Kidney tubule cell (primary cell): ENCODE measurements at regions not wholly inside any gene's neighbourhood (a gene's known extent, or its start where the extent isn't known, plus 50 kb on each side); places are given as distances from the start of the nearest gene placed in this dataset.
A peak's percentile ranks its signal among the peaks of the same experiment; 100 is the strongest.
"Not testable (repeated sequence)": the region's sequence is repeated elsewhere in the genome, so short reads cannot be mapped to it uniquely, and the experiment has no call there.

Source experiments
- DNase-seq: peaks from one replicate; pipeline ENCODE4 v3.0.0-alpha.2; 2018; ENCODE audit warnings: low spot score

DNA sequence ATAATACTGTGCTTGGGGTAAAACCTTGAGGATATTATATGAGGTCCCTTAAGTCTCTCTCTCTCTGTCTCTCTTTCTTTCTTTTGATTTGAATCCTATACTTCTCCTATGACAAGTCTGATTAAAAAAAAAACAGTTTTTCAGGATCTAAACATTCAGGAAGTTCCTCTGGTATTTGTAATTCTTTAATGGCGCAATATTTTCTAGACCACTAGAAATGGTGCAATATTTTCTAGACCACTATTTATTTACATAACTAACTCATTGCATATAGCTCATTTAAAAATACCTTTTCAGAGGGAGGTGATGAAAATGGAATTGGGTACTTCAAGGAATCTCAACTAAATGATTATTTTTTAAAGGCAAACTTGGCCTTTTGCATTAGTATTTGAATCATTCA is 1235.3 kb downstream of the GATA3 start:
- DNase-seq, result no peak

DNA sequence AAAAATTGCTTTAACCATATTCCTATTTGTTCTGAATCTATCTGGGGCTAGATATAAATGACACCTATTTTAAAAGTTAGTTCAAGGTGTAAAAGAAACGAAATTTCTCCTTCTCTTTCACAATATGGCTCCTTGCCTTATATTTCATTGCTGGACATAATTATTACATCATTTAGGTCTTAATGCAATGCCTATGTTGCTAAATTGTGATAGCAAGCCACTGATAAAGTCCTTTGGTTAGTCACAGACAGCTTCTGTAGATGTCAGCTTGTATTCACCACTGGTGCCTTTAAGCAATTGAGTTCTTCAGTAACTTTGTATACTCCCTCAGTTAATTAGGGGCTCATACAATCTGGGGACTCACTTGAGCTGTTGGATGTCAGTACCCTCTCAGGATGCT is 1236.6 kb downstream of the GATA3 start:
- no peak for DNase-seq

DNA sequence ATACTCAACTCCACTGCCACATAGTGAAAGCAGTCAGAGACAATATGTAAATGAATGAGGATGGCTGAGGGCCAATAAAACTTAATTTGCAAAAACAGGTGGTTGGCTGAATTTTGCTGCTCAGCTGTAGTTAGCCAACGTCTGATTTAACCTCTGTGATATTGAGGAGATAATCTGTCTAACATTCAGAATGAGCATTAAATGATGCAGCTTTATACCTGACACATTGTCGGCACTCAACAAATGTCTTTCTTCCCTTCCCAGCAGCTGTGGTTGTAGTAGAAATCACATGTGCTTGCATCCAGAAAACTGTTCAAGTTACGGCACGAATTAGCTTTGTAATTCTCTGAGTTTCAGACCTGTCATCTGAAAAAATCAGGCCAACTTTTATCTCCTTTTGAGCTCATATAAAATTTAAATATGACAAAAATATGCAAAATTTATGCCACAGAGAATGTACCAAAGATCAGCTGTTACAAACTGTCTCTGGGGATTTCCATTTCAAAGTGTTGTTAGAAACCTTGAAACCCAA is 1239.7 kb downstream of the GATA3 start:
- DNase-seq, result no peak

DNA sequence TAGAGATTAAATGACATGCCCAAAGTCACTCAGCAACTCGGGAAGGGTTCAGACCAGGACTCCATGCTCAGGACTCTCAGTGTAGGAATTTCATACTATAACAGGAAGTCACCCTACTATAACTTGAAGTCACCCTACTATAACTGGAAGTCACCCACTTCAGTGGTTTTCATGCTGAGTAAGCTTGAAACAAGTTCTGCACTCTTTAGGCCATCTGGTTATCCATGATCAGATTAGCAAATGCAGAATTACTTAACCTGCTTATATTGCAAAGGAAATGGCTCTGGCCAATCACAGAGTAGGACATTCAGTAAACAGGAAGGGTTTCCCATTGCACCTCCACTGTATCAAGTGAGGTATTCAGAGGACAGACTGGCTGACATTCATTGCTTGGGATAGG is 1240.4 kb downstream of the GATA3 start:
- no peak for DNase-seq

DNA sequence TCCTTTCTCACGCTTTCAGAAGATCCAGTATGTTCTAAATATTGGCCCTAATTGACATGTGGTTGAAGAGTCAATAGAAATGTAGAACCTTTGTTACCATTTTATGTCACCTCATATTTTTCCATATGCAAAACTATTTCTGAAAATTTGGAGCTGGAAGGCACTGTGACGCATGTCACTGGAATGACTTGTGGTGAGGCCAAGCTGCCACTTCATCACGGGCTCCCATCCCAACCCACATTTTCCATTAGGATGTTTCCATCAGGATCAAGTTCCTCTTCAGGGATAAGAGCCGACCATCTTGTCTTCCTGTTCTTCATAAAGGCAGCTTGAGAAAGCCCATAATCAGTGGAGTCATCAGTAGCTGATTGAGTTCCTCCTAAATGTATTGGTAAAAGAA is 1241.7 kb downstream of the GATA3 start:
- no peak for DNase-seq

DNA sequence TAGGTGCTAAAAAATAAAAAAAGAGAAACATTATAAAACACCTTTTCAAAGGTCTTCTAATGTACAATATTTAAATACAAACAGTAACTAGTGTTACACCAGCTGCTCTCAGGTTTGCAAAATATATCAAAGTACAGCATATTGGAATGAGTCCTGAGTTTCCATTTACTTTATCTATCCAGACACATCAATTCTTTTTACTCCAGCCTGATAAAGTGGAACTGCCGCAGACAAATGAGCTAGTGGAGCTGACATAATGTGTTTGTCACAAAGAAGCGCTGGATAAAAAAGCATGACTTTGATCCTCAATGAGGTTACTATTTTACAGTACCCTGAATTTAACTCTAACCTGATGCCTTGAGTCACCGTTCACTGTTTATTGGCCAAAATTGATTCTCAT is 1243.1 kb downstream of the GATA3 start:
- no peak for DNase-seq

DNA sequence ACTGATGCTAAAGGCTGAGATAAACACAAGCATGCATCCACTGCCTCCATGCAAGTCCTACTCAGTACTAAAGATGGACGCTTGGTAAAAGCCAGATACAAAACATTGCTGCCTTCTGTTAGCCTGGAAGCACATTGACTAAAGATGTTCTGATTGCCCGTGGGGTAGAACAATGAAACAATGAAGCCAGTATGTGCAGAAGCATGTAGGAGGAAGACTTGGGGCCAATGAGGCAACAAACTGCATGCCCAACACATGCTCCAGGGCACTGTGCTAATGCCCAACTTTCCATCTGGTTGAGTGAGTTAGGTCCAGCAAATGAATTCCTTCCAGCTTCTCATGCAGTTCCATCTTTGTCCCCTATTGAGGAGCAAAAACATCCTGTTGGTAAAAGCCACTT is 1245.5 kb downstream of the GATA3 start:
- DNase-seq, result no peak

DNA sequence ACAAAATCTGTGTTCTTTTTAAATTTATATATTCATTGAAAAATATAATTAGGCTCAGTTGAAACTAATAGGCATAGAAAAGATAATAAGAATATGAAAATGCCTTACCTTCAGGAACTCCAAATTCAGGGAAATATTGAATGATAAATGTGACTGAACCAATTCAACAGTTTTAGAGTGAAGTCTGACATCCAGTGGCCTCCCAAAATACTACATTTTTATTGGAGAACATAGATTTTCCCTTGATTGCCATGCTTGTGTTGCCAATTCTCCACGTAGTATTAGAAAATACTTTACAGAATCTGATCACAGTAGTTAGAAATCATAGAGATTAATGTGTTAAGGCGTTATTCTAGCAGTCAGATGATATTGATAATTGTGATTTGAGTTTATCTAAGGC is 1246.7 kb downstream of the GATA3 start:
- DNase-seq, result peak; percentile 4

DNA sequence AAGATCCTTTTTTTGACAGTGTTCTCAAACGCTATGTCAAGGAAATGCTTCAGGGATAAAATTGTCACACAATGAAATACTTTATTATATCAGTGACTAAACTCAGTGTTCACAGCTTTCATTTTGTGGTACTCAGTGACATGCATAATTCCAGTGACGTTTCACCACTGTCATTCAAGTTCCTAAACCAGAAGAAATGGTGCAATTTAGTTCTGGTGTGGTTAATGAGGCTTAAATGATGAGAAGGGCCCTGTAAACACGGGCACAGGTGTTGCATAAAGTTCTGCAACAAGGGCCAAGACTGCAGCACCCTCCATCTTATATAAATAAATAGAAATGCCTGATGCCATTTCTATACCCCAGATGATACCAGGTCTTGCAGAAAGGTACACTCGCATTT is 1247.1 kb downstream of the GATA3 start:
- DNase-seq, result no peak

DNA sequence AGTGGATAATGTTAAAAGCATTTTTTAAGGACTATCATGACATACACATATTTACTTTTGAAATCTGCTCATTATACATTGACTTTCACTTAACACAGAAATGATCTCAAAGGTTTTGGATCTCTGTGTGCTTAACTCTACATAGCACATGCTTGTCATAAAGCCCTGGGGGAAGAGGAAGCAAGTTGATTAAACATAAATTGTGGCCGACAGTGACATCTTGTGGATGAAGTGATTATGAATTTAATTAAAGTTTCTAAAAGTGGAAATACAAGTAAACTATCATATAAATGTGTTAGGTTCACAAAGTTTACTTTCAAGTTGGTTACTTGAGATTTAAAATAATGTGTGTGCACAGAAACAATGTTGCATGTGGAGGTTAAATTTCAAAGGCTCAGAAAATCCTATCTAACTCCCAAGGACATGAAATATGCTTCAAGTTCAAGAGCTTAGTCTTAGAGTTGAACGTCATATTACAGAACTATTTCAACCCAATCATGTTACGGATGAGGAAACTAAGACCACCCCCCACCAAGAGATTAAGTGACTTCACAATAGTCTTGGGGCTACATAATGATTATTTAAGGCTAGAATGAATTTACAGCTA is 1247.8 kb downstream of the GATA3 start:
- peak; percentile 65 for DNase-seq

DNA sequence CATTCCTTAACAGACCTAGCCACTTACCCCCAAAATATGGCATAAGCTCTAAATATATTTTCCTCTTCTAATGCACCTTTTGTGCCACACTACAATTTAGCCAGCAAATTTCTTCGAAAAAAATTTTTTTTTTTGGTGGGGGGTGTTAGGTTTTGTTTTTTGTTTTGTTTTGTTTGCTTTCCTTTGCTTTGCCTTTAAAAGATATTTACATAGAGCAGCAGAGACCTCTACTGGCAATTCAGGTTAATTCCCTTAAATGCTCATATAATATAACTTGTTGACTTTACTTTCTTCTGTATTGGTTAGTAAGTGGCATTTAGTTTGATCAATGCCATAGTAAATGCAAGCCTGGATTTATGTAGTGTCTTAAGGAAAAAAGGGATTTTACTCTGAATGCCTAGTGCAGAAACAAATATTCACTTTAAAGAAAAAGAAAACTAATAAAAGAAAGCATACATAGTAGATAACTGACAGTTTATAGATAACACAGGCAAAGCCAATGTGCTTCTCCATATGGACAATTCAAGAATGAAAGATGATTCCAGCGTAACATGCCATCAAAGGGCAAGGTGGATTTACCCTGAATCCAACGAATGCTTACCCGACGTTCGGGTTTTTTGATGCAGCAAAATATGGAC is 1250.6 kb downstream of the GATA3 start:
- DNase-seq, result peak; percentile 33

DNA sequence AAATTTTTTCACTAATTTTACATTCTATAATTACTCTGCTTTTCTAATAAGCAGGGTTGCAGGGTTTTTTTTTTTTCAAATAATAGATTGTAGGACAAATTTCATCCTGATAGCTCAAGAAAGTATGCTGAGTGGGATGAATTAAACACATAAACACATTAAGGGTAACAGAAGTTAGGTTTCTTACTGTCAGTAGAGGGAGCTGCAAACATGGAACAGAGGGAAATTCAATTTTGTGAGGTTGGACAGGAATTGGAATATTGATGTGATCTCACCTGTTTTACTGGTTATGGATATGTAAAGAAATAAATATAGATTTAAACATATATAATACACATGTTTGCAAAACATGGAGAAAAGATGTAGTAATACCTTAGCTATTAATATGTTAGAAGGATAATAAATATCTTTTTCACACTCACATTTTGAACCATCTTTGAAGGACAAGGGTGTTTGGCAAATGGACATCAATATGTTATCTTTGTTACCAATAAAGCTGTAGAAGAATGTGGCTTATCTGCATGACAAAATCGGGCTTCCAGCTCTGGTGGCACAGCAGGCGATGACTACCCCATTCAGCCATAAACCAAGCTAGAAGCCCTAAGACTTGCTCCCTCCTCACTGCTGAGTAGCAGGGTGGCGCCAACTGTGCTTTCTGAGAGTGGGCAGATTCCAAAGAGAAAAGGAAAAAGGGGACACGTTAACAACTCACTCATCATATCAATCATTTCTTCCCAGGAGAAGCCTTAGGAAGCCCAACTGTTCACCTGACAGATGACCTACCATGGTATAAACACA is 1257.4 kb downstream of the GATA3 start:
- DNase-seq, result no peak

DNA sequence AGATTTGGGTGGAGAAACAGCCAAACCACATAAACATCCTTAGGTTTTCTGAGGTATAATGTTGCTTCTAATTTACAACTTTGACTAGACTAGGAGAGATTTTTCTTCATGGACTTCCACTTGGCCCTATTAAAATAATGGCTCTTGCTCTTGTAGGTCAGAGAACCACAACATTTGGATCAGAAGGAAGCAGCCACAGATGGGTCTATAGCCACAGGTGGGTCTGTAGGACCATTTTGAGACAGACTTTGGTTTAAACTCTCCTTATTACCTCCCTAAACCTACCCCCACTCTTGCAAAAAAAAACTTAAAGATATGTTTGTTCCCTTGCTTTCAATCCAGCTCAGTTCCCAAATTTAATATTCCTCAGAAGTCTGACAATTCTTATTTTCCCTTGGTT is 1260.8 kb downstream of the GATA3 start:
- DNase-seq, result no peak

DNA sequence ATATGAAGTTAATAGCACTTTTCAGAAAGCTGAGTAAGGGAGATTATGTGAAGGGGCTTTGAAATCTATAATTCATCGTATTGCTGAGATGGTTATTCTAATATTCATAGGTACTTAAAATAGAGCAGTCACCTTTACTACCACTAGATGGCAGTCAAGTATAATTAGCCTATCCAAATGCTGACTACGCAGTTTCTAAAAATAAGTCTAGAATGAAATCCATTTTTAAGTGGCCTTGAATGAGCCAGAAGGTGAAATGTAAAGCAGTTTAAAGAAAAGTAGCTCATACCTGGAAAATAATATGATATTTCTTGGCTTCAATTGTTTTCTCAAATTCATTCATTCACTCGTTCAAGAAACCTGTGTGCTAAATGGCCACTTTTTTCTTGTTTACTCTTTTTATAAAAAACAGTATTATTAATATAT is 1277.1 kb downstream of the GATA3 start:
- peak; percentile 65 for DNase-seq

DNA sequence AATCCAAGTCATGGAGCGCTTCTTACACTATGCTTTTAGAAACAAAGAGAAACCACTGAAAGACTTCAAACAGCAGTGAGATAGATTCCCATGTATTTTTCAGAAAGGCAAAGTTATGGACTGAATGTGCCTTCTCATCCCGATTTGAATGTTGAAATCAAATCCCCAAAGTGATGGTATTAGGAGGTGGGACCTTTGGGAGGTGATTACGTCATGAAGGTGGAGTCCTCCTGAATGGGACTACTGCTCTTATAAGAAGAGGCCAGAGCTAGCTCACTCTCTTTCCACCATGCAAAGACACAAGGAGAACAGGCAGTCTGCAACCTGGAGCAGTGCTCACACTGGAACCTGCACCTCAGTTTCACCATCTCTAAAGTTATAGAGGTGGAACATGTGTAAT is 1279.8 kb downstream of the GATA3 start:
- no peak for DNase-seq

DNA sequence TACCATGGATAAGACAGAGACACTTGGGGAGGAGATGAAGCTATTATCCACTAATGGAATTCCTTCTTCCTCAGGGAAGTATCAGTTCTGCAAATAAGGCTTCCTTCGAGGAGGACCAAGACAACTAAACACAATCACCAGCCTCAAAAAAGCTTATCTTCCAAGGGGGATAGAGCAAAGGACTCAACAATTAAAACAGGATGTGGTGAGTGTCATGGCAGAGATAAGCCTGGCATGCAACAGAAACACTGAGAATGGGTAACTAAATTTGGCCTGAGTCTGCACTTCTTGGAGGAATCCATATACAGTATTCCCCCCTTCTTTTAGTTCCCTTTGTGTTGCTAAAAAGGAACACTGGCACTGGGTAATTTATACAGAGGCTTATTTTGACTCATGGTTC is 1285.2 kb downstream of the GATA3 start:
- no peak for DNase-seq

DNA sequence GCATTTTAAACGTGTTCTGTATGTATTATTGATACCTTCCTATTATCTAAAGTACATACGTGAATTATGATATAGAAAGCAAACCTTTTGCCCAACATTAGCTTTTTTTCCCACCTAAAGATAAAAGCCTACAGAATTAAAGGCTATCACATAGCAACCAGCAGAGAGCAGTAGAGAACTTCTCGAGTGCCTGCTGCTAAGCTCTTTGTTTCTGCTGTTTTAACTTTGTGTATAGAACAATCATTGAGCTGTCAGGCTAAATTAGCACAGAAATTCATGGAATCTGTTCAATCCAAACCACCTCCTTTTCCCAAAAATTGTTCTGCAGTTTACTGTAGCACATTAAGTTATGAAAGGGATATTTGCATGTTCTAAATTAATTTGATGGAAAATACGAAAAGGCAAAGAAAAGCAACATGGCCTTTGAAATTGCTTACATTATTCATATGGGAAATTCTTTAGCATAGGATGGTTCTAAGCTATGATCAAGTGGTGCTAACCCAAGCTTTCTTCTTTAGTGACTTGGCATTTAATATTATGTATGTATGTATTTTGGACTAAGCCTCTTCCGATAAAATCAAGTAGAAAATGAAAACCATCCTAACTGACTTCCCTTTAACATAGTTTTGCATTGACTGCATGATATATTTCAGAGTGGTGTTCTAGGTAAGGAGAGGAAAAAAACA is 1288.5 kb downstream of the GATA3 start:
- DNase-seq, result peak; percentile 39

DNA sequence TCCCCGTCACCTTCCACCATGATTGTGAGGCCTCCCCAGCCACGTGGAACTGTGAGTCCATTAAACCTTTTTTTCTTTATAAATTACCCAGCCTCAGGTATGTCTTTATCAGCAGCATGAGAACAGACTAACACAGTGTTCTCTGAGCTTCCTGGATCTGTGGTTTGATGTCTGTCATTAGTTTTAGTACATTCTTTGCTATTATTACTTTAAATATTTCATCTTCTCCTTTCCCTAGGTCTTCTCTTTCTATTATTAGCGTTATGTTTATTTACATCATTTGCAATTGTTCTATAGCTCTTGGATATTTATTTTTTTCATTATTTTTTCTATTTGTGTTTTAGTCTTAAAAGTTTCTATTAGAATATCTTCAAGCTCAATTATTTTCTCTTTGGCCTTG is 1293.4 kb downstream of the GATA3 start:
- DNase-seq, result not testable (repeated sequence)

DNA sequence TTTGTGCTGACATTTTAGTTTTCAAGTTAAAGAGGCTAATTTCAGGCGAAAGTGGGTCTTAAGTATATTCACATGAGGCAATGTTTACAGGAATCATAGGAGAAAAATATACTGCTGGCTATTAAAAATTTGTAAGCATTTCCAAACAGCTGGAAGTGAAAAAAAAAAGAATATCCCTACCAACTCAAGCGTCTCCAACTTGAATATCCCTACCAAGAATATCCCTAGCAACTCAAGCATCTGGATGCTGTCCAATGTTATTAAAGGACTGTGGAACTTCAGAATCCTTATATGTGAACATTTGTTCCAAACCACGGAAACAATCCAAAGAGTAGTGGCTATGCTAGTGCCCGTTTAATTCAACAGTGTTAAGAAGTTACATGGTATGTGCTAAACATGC is 1303.0 kb downstream of the GATA3 start:
- no peak for DNase-seq

DNA sequence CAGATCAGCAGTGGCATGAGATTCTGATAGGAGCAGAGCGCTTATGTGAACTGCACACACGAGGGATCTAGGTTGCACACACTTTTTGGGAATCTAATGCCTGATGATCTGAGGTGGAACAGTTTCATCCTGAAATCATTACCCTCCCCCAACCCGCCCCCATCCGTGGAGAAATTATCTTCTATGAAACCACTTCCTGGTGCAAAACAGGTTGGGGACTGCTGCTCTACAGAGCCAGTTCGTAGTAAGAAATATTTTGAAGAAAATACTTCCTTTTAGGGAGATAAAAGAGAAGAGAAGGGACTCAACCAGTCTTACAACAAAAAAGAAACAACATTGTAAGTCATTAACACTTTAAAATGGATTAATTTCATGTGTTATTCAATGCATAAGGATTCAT is 1308.2 kb downstream of the GATA3 start:
- no peak for DNase-seq

DNA sequence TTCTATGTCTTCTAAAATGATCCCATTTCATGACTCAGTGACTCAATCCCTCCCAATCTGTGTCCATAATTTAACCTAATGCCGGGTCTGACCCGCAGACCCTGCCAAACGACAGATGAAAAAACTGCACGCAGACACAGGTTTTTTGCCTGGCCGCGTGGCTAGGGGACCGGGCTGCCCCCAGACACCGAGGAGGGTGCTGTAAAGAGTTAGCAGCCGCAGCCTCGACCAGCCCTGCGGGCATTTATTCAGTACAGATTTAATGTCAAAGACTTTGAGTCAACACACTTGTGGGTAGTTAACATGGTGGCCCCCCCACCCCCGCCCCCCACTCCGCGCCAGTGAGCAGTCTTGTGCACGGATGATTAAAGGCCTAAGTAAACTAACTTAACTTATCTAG is 1324.7 kb downstream of the GATA3 start:
- no peak for DNase-seq

DNA sequence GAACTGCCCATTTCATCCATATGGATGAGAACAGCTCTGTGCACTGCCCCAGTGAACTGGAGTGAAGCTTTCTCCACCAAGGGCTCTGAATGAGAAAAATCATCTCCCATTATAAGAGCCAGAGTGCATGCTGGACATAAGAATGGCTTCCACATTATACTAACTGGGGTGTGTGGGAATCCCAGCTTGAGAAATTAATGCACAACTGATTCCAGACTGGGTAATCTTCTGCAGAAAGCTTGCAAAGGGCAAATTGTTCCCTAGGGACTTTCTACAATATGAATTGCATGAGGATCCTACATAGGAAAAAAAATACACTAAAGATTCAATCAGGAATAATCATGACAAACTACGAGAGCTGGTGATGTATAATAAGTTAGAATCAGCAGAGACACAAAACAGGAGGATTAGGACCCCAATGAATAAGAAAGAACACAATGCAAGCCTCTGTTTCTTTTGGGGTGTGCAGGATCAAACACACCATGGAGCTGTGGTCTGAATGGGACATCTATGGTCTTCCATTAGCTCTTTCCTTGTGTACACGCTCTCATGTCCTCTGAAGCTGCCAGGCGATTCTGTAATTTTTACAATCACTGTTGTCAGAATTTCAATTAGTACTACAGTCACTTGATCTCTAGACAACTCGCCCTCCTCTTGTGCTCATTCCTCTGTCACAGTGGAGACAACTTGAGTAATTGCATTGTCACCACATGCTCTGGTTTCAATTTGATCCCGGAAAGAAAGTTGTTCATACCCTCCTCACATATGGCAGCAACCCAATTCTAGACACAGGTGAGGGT is 1327.4 kb downstream of the GATA3 start:
- DNase-seq, result no peak
